GM20000 (cell line): ENCODE measurements at regions not wholly inside any gene's neighbourhood (a gene's known extent, or its start where the extent isn't known, plus 50 kb on each side); places are given as distances from the start of the nearest gene placed in this dataset.

Source experiments
- DNase-seq: peaks from one replicate; pipeline ENCODE4 v3.0.0; 2012; ENCODE audit warnings: low spot score
- CTCF ChIP-seq: IDR thresholded peaks from 2 replicates; pipeline ENCODE4 v1.5.1; 2012; ENCODE audit warnings: mild to moderate bottlenecking, control low read depth; ENCODE audit errors: extremely low read depth, missing control alignments

DNA sequence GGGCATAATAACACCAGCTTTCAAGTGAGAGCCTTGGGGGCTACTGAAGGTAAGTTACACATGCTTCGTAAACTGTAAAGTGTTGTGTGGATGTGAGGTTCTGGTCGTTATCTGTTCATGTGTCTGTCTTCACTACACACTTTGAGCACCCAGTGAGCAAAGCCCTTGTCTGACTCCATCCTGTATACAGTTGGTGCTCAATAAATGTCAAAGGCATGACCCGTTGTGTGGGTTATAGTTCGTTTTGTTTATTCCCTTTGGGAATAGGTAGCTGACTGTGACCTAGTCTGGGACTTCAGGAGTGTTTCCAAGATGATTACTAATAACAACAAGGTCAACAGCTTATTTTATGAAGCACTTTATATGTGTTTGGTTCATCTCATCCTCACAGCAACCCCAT, 146.9 kb downstream of the MIAT start:
- no peak for DNase-seq
- no peak for TF ChIP-seq CTCF

DNA sequence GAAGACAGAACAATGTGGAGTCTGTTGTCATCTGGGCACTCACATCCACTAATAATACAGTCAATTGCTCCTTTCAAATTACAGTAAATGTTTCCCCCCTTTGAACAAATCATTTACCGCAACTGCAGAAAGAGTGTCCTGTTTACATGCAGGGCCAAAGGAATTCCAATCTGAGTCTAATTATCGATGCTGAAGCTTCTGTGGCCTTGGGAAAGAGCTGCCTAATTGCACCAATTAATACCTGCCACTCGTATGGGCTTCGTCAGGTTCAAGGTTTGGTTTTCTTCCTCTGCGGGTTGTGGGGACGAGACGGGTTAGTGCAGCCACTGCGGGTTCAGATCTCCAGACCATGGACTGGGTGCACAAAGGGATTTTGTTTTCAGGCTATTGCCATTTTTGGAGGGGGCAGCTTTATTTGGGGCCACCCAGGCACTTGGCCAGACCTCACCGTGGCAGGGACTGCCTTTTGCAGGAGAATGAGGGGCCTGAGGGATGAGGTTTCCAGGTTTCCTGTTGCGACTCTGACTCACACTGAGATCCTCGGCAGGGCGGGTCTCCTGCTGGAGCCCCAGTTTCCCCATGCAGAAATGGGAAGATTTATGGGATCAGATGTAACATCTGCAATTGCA, 147.6 kb downstream of the MIAT start:
- TF ChIP-seq CTCF, result no peak
- no peak for DNase-seq

GRCh38 chr22:26806445-26807175, 149.2 kb downstream of the MIAT start:
- DNase-seq, result no peak

DNA sequence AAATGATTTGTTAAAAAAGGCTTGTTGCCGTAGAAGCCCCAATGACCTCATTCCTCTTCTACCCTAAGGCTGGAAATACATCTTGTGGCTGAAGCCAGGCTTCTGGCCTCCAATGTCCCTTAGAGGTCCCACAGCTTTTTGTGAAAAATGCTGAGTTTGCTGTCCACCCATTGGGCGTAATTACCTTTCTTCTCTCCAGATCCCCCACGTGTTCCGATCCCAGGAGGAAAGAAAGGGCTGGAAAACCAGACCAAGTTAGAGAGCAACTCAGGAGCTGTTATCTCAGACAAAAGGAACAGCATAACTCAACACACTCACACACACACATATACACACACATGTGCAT, 154.2 kb downstream of the MIAT start:
- DNase-seq, result no peak
- TF ChIP-seq CTCF, result no peak

More at GRCh38 chr22:26806445-26807175, 149.2 kb downstream of the MIAT start:
- no peak for TF ChIP-seq CTCF

- no peak for TF ChIP-seq CTCF
- DNase-seq, result no peak
These were observed 155.3 kb downstream of the MIAT start for GRCh38 chr22:26812731-26813130.

DNA sequence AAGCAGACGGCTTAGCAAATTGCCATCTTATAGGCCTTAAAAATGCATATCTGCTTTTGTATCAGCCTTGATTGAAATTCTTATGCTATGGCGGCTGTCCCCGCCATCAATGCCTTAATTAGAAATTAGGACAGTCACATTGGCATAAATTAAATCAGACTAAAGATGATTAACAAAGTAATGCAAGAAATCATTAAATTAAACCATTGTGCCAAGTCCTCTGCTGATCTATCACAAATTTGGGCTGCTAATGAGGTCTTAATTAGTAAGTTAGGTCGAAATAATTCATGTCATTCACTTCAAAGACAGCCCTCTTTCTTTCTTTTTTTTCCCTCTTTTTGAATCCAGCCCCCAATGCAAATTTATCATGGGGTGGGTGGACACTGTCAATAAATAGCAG, 159.3 kb downstream of the MIAT start:
- TF ChIP-seq CTCF, result no peak
- DNase-seq, result no peak

DNA sequence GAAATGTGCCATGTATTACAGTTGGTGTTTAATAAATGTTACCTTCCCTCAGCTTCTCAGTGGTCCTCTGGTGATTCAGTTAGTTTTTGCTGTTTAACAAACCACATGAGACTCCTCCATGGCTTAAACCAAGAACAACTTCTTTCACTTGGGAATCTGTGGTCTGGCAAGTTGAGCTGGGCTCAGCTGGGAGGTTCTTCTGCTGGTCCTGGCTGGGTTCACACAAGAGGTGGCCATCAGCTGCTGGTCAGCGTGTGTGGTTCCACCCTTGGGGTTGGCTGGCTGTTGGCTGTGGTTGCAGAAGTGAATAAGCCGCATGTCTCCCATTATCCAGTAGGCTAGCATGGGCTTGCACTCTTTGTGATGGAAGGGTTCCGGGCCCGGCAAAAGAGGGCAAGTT, 160.5 kb downstream of the MIAT start:
- no peak for TF ChIP-seq CTCF
- DNase-seq, result no peak
